ENCODE measurements at regions not wholly inside any gene's neighbourhood (a gene's known extent, or its start where the extent isn't known, plus 50 kb on each side); places are given as distances from the start of the nearest gene placed in this dataset.

DNA sequence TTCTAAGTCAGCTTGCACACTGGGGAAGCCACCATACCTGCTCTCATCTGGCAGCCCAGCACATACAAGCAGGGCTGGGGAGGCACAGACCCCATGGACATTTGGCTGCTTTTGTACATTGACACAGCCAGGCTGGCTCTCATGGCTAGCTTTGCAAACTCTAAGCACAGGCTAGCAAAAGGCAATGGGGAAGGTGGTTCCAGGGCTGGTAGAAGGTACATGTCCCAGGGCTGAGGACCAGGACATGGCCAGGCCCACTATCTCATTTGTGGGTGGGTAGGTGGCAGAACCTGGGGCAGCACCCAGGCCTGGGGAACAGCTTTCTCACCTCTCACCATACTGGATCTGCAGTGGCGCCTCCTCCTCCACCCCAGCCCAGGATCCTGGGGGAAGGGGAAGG, 90.9 kb downstream of the HS1BP3 start:
- DNase-seq (ENCODE audit: low read depth in 2 of 2) = no peak

DNA sequence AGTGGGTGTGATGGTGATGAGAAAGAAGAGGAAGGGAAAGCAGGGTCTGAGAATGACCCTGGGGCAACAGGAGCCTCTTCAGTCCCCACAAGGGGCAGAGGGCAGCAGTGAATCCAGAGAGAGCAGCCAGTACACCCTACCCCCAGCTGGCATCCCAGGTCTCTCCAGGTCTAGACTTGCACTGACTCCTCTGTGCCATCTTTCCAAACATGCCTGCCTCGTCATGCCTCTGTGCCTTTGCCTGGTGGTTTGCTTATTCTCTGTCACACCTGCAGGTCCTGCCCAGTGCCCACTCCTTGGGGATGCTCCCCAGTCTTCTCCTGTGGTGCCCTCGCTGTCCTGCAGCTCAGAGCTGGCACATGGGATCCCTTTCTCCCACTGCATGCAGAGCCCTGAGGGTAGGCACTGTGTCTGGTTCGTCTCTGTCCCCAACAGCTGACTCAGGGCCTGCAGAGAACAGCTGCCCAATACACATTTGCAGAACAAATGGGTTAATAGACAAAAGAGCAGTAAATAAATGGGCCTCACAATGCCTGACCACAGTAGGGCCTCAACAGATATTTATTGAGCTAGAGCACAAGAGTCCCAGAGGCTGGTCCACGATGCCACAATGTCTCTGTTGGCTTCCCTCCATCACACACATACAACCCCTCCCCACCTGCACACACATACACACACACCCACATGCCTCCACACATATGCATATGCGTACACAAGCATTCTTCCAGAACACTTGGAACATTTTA, 89.8 kb downstream of the HS1BP3 start:
- DNase-seq (ENCODE audit: low read depth in 2 of 2) = no peak

DNA sequence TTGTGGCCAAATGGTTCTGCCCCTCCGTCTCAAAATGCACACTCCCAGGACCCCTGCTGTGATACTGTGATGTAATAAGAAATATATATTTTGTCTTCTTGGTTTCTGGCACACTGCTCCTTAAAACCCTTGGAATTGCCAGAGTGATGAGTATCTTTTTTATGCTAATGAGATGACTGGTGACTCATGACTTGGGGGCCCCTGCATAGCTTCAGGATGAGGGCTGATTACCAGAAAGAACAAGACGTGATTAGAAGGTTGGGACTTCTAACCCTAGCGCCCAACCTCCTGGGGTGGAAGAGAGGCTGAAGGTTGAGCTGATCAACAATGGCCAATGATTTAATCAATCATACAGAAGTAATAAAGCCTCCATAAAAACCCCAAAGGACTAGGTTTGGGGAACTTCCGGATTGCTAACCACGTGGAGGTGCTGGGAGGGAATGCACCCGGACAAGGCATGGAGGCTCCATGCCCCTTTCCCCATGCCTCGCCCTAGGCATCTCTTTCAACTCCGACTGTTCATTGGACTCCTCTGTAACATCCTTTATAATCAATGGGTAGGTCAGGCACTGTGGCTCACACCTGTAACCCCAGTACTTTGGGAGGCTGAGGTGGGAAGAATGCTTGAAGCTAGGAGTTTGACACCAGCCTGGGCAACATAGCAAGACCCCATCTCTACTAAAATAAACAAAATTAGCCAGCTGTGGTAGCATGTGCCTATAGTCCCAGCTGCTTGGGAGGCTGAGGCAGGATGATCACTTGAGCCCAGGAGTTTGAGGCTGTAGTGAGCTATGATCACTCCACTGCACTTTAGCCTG, 89.1 kb downstream of the HS1BP3 start:
- no peak for DNase-seq (ENCODE audit: low read depth in 2 of 2)

DNA sequence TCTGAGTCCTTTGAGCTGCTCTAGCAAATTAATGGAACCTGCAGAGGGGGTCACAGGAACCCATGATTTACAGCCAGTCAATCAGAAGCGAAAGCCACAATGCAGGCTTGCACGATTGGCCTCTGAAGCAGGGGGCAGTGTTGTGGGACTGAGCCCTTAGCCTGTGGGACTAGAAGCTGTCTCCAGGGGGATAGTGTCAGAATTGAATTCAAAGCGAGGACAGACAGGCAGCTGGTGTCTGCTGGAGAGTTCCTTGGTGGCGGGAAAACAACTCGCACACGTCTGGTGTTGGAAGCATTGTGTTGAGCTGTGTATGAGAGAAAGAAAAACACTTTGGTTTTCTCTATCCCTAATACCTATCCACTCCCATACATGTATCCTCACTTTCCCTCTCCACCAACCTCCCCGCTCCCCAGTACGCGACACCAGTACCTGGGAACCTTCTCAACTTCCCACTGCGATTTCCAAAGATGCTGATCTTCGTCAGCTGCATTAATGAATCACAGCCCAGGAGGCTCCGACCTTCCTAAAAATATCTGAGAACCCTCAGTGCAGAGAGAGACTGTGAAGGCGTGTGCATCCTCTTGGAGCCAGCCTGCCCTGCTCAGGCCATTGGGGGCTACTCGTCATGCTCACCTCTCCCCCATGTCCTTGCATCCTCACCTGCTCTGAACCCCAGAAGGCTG, 88.2 kb downstream of the HS1BP3 start:
- no peak for DNase-seq (ENCODE audit: low read depth in 2 of 2)

DNA sequence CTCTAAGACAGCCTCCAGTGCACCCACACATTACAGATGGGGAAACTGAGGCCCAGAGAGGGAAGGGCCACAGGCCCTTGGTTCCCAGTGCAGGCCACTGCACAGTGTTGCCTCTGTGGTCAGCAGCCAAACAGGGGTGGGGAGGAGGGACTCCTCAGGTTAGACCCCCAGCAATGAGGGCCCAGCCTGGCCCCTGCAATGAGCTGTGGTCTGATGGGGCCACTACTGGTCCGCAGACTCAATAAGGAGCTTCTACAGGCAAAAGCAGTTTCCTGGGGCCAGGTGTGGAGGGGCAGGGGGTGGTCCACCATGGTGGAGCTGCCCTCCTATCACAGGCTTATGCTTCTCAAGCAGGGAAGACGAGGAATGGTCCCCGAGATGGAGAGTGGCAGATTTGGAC, 87.6 kb downstream of the HS1BP3 start:
- DNase-seq (ENCODE audit: low read depth in 2 of 2) = no peak

DNA sequence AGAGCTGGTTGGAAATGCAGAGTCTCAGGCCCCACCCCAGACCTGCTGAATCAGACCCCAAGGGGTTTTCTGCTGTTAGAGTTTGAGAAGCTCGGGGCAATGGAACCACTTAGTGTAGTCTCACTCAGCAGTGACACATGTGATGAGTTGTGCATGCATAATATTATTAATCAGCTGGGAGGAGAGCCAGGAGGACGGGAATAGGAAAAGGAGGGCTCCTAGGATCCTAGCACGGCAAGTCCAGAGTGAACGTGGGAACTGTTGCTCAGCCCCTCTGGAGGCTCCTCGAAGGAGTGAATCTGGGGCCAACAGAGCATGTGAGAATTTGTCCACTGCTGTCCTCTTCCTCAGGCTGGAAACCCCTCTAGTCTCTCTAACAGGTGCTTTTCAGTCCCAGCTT, 87.1 kb downstream of the HS1BP3 start:
- no peak for DNase-seq (ENCODE audit: low read depth in 2 of 2)

DNA sequence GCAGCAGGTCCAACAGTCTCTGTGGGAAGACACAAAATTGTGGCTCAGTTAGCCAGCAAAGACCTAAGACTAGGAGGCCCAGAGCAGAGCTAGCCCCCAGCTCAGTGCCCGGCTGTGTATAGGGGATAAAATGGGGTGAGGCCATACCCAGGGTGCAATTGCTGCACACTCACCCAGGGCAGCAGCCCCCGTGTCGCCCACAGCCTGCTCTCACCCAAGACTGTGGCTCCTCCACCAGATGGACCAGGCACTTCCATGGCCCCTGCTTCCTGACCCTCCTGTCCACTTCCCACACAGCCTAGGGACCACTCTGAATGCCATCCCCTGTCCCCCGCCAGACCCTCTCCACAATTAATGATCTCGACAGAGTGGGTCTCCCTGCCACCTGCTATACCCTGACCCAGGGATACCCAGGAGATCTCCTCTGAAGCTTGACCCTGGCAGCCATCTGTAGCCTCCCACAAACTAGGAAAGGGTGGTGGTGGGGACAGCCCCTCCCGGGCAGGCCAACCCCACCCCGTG, 85.7 kb downstream of the HS1BP3 start:
- no peak for DNase-seq (ENCODE audit: low read depth in 2 of 2)

DNA sequence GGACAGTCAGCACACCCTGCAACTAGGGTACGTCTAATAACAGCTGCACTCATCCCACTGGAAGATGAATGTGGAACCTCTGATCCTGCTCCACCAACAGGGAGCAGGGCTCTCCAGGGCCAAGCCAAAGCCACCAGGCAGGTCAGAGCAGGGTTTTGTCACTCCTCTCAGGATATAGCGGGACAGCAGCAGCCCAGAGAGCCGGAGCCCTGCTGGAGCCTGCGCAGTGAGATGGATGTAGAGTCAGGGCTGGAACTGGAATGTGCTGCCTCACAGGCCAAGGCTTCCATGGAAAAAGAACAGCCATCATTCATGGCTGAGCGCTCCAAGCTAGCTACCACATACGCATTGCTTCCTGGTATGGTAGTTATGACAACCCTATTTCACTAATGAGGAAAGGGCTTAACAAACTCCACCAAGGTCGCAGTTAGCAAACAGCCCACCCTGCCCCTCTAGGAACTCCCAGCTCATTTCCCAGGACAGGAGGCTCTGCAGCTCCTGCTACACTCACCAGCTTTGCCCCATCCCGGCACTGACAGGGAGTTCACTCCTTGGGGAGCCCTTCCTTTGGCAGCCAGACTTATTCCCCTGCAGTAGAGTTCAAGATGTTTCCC, 85.2 kb downstream of the HS1BP3 start:
- DNase-seq (ENCODE audit: low read depth in 2 of 2) = no peak

DNA sequence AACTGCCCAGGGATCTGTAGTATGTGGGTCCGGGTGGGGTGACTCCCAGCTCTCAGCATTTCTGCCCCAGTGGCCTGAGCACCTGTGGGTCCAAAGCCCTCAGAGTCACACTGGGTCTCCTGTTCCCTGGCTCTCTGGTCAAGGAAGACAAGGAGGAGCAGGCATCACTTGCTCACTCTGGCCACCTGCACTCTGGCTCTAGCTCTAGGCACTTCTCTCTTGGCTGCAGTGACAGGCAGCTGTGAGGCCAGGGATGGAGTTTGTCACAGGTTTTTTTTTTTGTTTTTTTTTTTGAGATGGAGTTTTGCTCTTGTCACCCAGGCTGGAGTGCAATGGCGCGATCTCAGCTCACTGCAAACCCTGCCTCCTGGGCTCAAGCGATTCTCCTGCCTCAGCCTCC, 84.6 kb downstream of the HS1BP3 start:
- DNase-seq (ENCODE audit: low read depth in 2 of 2) = no peak

DNA sequence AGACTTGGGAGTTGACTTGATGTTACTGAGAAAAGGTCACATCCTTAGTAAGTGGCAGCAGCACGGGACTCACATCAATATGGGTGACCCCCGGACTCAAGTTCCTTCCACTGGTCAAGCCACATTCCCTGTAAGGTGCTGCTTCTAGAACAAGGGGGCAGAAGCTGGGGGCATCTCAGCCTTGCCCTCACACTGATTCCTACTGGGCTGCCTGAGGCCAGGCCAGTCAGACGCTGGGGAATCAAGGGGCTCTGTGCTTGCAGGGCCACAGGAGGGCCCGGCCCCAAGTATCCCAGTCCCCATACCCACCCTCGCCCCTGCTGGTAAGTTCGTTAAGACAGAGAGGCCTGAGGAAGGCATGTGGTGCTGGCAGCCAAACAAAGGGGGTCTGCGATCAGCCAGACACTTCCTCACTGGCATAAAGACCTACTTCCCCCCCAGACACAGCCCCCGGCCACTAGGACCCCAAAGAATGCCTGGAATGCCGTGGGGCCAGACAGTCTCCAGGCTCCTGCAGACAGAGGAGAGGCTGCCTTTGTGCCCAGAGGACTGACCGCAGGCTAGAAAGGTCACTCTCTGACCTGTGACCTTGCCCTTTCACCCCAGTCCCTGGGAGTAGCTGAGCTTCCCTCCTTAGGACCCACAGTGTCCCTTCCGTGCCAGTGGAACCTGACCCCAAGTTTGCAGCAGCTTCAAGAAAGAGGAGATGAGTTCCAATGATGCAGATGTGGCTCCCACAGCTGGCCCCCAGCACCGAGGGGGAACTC, 83.6 kb downstream of the HS1BP3 start:
- DNase-seq (ENCODE audit: low read depth in 2 of 2) = no peak
